ENCODE measurements at regions not wholly inside any gene's neighbourhood (a gene's known extent, or its start where the extent isn't known, plus 50 kb on each side); places are given as distances from the start of the nearest gene placed in this dataset.
"Not testable (repeated sequence)": the region's sequence is repeated elsewhere in the genome, so short reads cannot be mapped to it uniquely, and the experiment has no call there.

GRCh38 chr15:70522323-70522966 is 240.9 kb downstream of the UACA start:
- no peak for DNase-seq

GRCh38 chr15:70521576-70522322 is 241.6 kb downstream of the UACA start:
- no peak for DNase-seq

- no peak for DNase-seq
Observed at GRCh38 chr15:70519616-70520015, 243.7 kb downstream of the UACA start.

- no peak for DNase-seq
Observed at GRCh38 chr15:70519004-70519365, 244.4 kb downstream of the UACA start.

- no peak for DNase-seq
Observed at GRCh38 chr15:70518201-70519003, 245.0 kb downstream of the UACA start.

GRCh38 chr15:70517194-70517590 is 246.2 kb downstream of the UACA start:
- DNase-seq, result no peak

GRCh38 chr15:70516408-70517193 is 246.8 kb downstream of the UACA start:
- no peak for DNase-seq

GRCh38 chr15:70514251-70514650 is 249.1 kb downstream of the UACA start:
- DNase-seq, result no peak

GRCh38 chr15:70513819-70514218 is 249.5 kb downstream of the UACA start:
- no peak for DNase-seq

GRCh38 chr15:70512772-70513362 is 250.5 kb downstream of the UACA start:
- DNase-seq, result no peak

- not testable (repeated sequence) for DNase-seq
Observed at GRCh38 chr15:70511972-70512587, 251.3 kb downstream of the UACA start.

- no peak for DNase-seq
Observed at GRCh38 chr15:70510433-70510832, 252.9 kb downstream of the UACA start.

- no peak for DNase-seq
Observed at GRCh38 chr15:70509731-70510143, 253.6 kb downstream of the UACA start.

GRCh38 chr15:70509282-70509662 is 254.1 kb downstream of the UACA start:
- no peak for DNase-seq

GRCh38 chr15:70508561-70509281 is 254.6 kb downstream of the UACA start:
- DNase-seq, result no peak

- DNase-seq, result no peak
Observed at GRCh38 chr15:70507772-70508371, 255.5 kb downstream of the UACA start.

GRCh38 chr15:70505936-70506912 is 257.1 kb downstream of the UACA start:
- DNase-seq, result no peak

- no peak for DNase-seq
Observed at GRCh38 chr15:70505411-70505919, 257.9 kb downstream of the UACA start.

- DNase-seq, result no peak
Observed at GRCh38 chr15:70504988-70505387, 258.4 kb downstream of the UACA start.
